ENCODE measurements at regions not wholly inside any gene's neighbourhood (a gene's known extent, or its start where the extent isn't known, plus 50 kb on each side); places are given as distances from the start of the nearest gene placed in this dataset.

GRCh38 chr2:240253583-240254145, 113.2 kb upstream of the OTOS start:
- H3K27ac ChIP-seq, result peak overlapping the region in 1 of 2 donors; percentile 87
- no peaks in the 10 kb centered on the region for H3K36me3 ChIP-seq
- no peak for DNase-seq (ENCODE audit: low spot score in 2 of 2)
- H3K4me3 ChIP-seq, result no peak overlapping the region
- peaks cover 19 to 30% of the 10 kb centered on the region in 2 donors for H3K4me1 ChIP-seq
- H3K9me3 ChIP-seq, result no peaks in the 10 kb centered on the region
- no peaks in the 10 kb centered on the region for H3K27me3 ChIP-seq
- intact Hi-C loops (cut with DNase I), result loop anchor here (5.0 to 10.0 kb wide), 4 partner anchors 441 to 1526 kb away; partner anchors contain the start of gene SNED1
- TF ChIP-seq, protein P1, sequence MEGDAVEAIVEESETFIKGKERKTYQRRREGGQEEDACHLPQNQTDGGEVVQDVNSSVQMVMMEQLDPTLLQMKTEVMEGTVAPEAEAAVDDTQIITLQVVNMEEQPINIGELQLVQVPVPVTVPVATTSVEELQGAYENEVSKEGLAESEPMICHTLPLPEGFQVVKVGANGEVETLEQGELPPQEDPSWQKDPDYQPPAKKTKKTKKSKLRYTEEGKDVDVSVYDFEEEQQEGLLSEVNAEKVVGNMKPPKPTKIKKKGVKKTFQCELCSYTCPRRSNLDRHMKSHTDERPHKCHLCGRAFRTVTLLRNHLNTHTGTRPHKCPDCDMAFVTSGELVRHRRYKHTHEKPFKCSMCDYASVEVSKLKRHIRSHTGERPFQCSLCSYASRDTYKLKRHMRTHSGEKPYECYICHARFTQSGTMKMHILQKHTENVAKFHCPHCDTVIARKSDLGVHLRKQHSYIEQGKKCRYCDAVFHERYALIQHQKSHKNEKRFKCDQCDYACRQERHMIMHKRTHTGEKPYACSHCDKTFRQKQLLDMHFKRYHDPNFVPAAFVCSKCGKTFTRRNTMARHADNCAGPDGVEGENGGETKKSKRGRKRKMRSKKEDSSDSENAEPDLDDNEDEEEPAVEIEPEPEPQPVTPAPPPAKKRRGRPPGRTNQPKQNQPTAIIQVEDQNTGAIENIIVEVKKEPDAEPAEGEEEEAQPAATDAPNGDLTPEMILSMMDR (IDR thresholded peaks at IDR 0.05), result no peak

DNA sequence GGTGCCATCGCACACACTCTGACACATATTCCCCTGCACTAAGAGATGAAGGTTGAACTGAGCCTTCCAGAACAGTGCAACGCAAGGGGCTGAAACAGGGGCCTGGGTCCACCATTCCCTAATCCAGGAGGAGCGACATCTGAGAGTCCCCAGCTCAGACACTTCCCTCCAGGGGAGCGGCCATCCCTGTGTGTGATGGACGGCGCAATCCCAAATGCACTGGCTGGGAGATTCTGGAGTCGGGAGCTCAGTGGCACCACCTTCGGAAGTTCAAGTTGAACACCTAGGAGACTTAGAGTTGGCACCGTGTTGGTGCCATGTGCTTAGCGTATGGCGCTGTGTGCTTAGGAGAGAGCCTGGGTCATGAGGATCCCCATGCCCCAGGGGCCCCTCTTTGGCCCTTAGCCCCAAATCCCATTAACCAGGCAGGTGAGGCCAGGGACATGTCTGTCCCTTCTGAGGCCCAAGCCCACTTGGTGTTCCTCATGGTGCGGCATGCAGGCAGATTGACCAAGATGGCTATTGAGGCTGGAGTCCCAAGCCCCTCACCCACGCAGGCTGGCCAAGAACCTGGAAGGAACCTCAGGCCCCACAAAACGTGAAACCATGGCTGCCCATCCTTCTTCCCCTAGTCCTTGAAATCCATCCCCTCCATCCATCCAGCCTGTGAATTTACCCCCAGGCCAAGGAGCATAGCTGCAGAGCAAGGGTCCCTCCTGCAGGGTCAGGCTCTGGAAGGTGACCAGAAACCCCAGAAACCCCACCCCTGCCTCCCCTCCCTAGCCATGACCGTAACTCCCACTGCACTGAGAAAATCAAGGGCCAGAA, 114.1 kb upstream of the OTOS start:
- no peak for DNase-seq (ENCODE audit: low spot score in 2 of 2)
- Histone ChIP-seq H3K4me1 (peaks cover 24 to 36% of the 10 kb centered on the region in 2 donors), H3K27me3 (no peaks in the 10 kb centered on the region), H3K9me3 (no peaks in the 10 kb centered on the region), H3K4me3 (no peak overlapping the region), H3K27ac (no peak overlapping the region), H3K36me3 (no peaks in the 10 kb centered on the region)
- TF ChIP-seq, protein P1 (IDR thresholded peaks at IDR 0.05), result no peak
- intact Hi-C loops (cut with DNase I), result loop anchor here (5.0 to 10.0 kb wide), 5 partner anchors 308 to 1527 kb away; partner anchors contain the start of genes DUSP28 and SNED1

DNA sequence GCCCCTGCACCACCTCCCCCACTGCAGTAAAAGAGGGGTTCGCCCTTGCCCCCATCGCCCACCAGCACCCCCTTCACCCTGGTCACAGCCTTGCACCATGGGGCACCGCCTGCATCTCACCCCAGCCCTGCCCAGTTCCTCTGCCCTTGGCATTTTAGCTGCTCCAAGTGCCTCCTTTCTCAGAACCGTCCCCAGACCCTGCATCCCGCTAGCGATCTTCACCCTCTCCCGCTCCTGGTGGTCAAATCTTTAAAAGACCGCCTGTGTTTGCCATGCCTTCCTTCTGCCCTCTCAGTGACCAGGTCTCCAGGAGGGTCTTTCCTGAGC, 114.7 kb upstream of the OTOS start:
- Histone ChIP-seq H3K27ac (no peak overlapping the region), H3K36me3 (no peaks in the 10 kb centered on the region), H3K27me3 (no peaks in the 10 kb centered on the region), H3K4me3 (no peak overlapping the region), H3K4me1 (peaks cover 30 to 42% of the 10 kb centered on the region in 2 donors), H3K9me3 (no peaks in the 10 kb centered on the region)
- DNase-seq (ENCODE audit: low spot score in 2 of 2), result no peak
- TF ChIP-seq, protein P1 (IDR thresholded peaks at IDR 0.05), result no peak
- intact Hi-C loops (cut with DNase I), result loop anchor here (5.0 to 10.0 kb wide), 2 partner anchors 307 to 1030 kb away; partner anchors contain the start of gene DUSP28

GRCh38 chr2:240255811-240256703, 115.6 kb upstream of the OTOS start:
- no peak for DNase-seq (ENCODE audit: low spot score in 2 of 2)
- Histone ChIP-seq H3K27ac (no peak overlapping the region), H3K27me3 (no peaks in the 10 kb centered on the region), H3K9me3 (no peaks in the 10 kb centered on the region), H3K36me3 (no peaks in the 10 kb centered on the region), H3K4me1 (peaks cover 26 to 40% of the 10 kb centered on the region in 2 donors), H3K4me3 (no peak overlapping the region)
- TF ChIP-seq, protein P1 (IDR thresholded peaks at IDR 0.05), result no peak
- intact Hi-C loops (cut with DNase I), result loop anchor here (5.0 to 10.0 kb wide), 2 partner anchors 306 to 1031 kb away; partner anchors contain the start of gene DUSP28

All from ascending aorta (tissue), 2 donors.